MM.1S (cell line): ENCODE measurements at regions not wholly inside any gene's neighbourhood (a gene's known extent, or its start where the extent isn't known, plus 50 kb on each side); places are given as distances from the start of the nearest gene placed in this dataset.

Experiments used
- DNase-seq: peaks from one replicate; pipeline ENCODE4 v3.0.0-alpha.2; 2015
- H2AFZ ChIP-seq: fragments of 300-600 bp; sonication (generic); 2 replicates; pipeline ENCODE4 v1.6.0; 2016; ENCODE audit warnings: antibody characterized with exemption, low read length
- H3F3A ChIP-seq: fragments of 300-600 bp; sonication (generic); 2 replicates; pipeline ENCODE4 v1.6.1; 2016; ENCODE audit warnings: mild to moderate bottlenecking, antibody characterized with exemption, low read length, moderate library complexity, mixed read lengths; ENCODE audit not compliant: insufficient read depth
- H3K27ac ChIP-seq: fragments of 300-600 bp; sonication (generic); 2 replicates; pipeline ENCODE4 v1.5.1; 2016; ENCODE audit warnings: mild to moderate bottlenecking, low read length
- H3K27me3 ChIP-seq: fragments of 300-600 bp; sonication (generic); replicated peaks from 2 replicates; pipeline ENCODE4 v1.6.0; 2016; ENCODE audit warnings: low read length; ENCODE audit not compliant: insufficient read depth
- H3K36me3 ChIP-seq: fragments of 300-600 bp; sonication (generic); replicated peaks from 2 replicates; pipeline ENCODE4 v1.6.1; 2016; ENCODE audit warnings: mild to moderate bottlenecking, low read length, mixed read lengths; ENCODE audit not compliant: insufficient read depth
- H3K4me1 ChIP-seq: fragments of 300-600 bp; sonication (generic); 2 replicates; pipeline ENCODE4 v1.6.1; 2016; ENCODE audit warnings: low read length, mixed read lengths
- H3K4me2 ChIP-seq: fragments of 300-600 bp; sonication (generic); 2 replicates; pipeline ENCODE4 v1.6.0; 2016; ENCODE audit warnings: low read depth, low read length
- H3K4me3 ChIP-seq: fragments of 300-600 bp; sonication (generic); 2 replicates; pipeline ENCODE4 v1.5.1; 2016; ENCODE audit warnings: low read length, mixed read lengths
- H3K79me2 ChIP-seq: fragments of 300-600 bp; sonication (generic); 2 replicates; pipeline ENCODE4 v1.6.1; 2016; ENCODE audit warnings: mixed run types, low read length, mixed read lengths
- H3K9ac ChIP-seq: fragments of 300-600 bp; sonication (generic); 2 replicates; pipeline ENCODE4 v1.6.1; 2016; ENCODE audit warnings: low read length, mixed read lengths
- H3K9me2 ChIP-seq: fragments of 300-600 bp; sonication (generic); replicated peaks from 2 replicates; pipeline ENCODE4 v1.6.1; 2016; ENCODE audit warnings: mild to moderate bottlenecking, low read length, mixed read lengths; ENCODE audit not compliant: insufficient read depth
- H3K9me3 ChIP-seq: fragments of 300-600 bp; sonication (generic); replicated peaks from 2 replicates; pipeline ENCODE4 v1.6.1; 2016; ENCODE audit warnings: mild to moderate bottlenecking, low read length, mixed read lengths; ENCODE audit not compliant: insufficient read depth
- H4K20me1 ChIP-seq: fragments of 300-600 bp; sonication (generic); 2 replicates; pipeline ENCODE4 v1.6.1; 2016; ENCODE audit warnings: mild to moderate bottlenecking, low read length, moderate library complexity, mixed read lengths; ENCODE audit not compliant: insufficient read depth
- EZH2 ChIP-seq: fragments of 300-600 bp; sonication (generic); optimal IDR thresholded peaks from 2 replicates; pipeline ENCODE3; 2017; ENCODE audit warnings: low read depth, mild to moderate bottlenecking, antibody characterized with exemption, low read length, mixed read lengths
- EZH2phosphoT487 ChIP-seq: fragments of 300-600 bp; sonication (generic); IDR thresholded peaks from 2 replicates; pipeline ENCODE4 v1.6.1; 2018; ENCODE audit warnings: antibody characterized with exemption, low read length
- TF ChIP-seq, protein P1 (sequence below): fragments of 300-600 bp; sonication (generic); IDR thresholded peaks from 2 replicates; pipeline ENCODE4 v1.5.1; 2016; ENCODE audit warnings: antibody characterized with exemption, low read length, mixed read lengths

DNA sequence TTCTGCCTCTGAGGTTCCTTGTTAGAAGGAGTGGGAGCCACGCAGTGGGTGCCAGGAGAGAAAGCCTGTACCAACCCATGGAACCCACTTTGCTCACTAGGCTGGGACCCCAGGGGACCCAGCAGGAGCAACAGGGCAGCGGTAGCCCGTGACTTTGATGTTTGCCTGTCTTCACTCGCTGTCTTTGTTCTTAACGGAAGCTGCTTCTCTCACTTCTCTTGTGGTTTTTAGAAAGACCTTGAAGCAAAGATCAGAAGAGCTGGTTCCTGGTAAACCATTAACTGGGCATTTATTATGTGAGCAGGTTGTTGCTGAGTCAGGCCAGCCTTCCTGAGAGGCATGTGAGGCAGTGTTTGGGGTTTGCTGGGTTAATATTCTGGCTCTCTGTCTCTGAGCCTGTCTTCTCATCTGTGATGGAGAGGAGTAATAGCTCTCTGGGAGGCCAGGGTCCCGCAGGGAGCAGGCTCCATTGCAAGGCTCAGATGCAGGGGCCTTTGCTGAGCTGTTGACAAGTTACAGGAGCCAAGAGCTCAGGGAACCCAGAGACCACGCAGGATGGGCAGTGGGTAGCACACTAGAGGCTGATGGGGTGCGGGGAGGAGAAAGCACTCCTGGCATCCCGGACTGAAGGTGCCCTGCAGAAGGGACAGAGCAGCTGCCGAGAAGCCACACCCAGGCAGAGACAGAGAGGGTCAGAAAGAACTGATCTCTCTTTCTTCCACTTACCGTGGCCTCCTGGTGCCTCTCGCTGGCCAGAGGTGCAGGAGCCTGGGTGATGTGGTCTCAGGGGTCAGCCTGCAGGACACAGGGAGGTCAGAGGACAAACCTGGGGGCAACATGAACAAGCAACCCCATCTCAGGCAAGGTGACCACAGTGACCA is 367.5 kb upstream of the C1orf174 start:
- TF ChIP-seq, protein P1, sequence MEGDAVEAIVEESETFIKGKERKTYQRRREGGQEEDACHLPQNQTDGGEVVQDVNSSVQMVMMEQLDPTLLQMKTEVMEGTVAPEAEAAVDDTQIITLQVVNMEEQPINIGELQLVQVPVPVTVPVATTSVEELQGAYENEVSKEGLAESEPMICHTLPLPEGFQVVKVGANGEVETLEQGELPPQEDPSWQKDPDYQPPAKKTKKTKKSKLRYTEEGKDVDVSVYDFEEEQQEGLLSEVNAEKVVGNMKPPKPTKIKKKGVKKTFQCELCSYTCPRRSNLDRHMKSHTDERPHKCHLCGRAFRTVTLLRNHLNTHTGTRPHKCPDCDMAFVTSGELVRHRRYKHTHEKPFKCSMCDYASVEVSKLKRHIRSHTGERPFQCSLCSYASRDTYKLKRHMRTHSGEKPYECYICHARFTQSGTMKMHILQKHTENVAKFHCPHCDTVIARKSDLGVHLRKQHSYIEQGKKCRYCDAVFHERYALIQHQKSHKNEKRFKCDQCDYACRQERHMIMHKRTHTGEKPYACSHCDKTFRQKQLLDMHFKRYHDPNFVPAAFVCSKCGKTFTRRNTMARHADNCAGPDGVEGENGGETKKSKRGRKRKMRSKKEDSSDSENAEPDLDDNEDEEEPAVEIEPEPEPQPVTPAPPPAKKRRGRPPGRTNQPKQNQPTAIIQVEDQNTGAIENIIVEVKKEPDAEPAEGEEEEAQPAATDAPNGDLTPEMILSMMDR = no peak
- TF ChIP-seq EZH2phosphoT487 (no peak), EZH2 (no peak)
- Histone ChIP-seq H3F3A (no peaks in the 10 kb centered on the region), H3K9ac (no peak overlapping the region), H2AFZ (no peak overlapping the region), H3K27ac (no peak overlapping the region), H3K4me3 (no peak overlapping the region), H3K4me2 (no peak overlapping the region), H3K79me2 (no peaks in the 10 kb centered on the region), H3K27me3 (peaks cover 79% of the 10 kb centered on the region), H3K9me2 (no peaks in the 10 kb centered on the region), H4K20me1 (no peaks in the 10 kb centered on the region), H3K9me3 (no peaks in the 10 kb centered on the region), H3K4me1 (no peaks in the 10 kb centered on the region), H3K36me3 (no peaks in the 10 kb centered on the region)
- DNase-seq = peak; percentile 39

DNA sequence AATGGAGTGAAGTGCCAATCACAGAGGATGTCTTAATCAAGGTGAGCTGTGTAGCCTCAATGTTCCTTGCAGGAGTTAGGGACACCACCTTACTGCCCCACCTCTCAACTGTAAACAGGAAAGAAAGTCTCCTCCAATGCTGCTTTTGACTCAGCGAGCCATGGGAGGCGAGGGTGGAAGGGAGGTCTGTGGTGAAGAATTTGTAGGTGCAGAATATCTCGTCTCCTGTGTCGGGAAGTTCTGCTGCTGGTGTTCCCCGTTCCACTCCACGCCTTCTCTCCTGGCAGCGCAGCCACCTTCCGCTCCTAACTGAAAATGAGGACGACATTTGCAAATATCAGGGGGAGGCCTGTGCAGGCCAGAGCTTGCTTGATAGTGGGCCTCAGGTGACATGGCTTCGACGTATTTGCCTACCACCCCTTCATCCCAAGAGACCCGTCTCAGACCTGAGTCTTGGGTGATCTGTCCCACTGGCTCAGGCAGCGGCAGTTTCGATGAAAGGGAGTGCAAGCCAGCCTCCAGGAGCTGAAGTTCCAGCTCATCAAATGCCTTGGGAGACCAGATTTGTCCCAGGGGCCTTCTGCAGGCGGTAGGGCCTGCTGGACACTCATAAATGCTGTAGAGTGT is 368.3 kb upstream of the C1orf174 start:
- Histone ChIP-seq H3K4me1 (no peaks in the 10 kb centered on the region), H3K4me2 (no peak overlapping the region), H4K20me1 (no peaks in the 10 kb centered on the region), H3F3A (no peaks in the 10 kb centered on the region), H3K9me2 (no peaks in the 10 kb centered on the region), H3K36me3 (no peaks in the 10 kb centered on the region), H2AFZ (no peak overlapping the region), H3K27me3 (peaks cover 79% of the 10 kb centered on the region), H3K4me3 (no peak overlapping the region), H3K9ac (no peak overlapping the region), H3K9me3 (no peaks in the 10 kb centered on the region), H3K27ac (no peak overlapping the region), H3K79me2 (no peaks in the 10 kb centered on the region)
- TF ChIP-seq, protein P1 = no peak
- TF ChIP-seq EZH2phosphoT487 (no peak), EZH2 (no peak)
- no peak for DNase-seq

DNA sequence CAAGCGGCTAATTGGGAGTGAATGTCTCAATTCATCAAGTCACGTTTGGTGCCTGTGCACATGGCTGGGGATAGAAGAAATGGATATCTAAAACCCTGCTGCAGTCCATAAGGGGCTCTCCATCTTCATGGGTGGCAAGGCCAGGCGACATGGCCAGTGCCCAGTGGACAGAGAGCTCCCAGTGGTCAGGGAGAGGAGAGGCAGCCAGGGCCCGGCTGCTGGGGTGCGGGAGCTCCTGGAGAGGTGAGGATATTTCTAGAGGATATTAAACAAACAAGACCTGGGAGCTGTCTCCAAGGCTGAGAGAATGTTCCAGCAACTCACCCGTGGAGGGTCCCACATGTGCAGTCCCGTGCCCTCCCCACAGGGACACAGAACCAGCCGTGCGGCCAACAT is 368.8 kb upstream of the C1orf174 start:
- H3K36me3 ChIP-seq = no peaks in the 10 kb centered on the region
- no peak overlapping the region for H2AFZ ChIP-seq
- H3K4me2 ChIP-seq = no peak overlapping the region
- no peak overlapping the region for H3K9ac ChIP-seq
- DNase-seq = no peak
- H3K9me3 ChIP-seq = no peaks in the 10 kb centered on the region
- H3K79me2 ChIP-seq = no peaks in the 10 kb centered on the region
- no peaks in the 10 kb centered on the region for H3F3A ChIP-seq
- no peaks in the 10 kb centered on the region for H3K9me2 ChIP-seq
- H3K27me3 ChIP-seq = peaks cover 81% of the 10 kb centered on the region
- no peak overlapping the region for H3K27ac ChIP-seq
- no peaks in the 10 kb centered on the region for H3K4me1 ChIP-seq
- H3K4me3 ChIP-seq = no peak overlapping the region
- TF ChIP-seq, protein P1 = no peak
- TF ChIP-seq EZH2 (no peak), EZH2phosphoT487 (no peak)
- H4K20me1 ChIP-seq = no peaks in the 10 kb centered on the region
